ENCODE measurements at regions not wholly inside any gene's neighbourhood (a gene's known extent, or its start where the extent isn't known, plus 50 kb on each side); places are given as distances from the start of the nearest gene placed in this dataset.

DNA sequence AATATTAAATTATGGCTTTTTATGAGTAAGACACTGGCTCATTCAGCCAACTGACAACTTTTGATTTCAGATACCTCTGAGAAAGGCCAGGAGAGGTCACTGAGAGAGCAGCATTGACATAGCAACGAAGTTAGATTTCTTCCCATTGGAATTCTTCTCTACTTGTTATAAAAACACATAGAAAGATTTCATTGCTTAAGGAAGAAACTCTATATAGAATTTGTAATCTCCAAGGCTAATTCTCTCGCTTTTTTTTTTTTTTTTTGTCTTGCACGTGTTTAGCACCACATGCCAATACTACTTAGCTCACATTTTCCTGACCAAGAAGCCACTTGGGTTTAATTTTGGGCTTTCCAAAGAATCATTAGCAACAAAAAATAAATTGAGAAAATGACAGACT is 233.7 kb downstream of the CALCRL start:
- TF ChIP-seq EZH2 (IDR thresholded peaks at IDR 0.05) (no peak), EZH2phosphoT487 (IDR thresholded peaks at IDR 0.05) (no peak)
- TF ChIP-seq, protein P1, sequence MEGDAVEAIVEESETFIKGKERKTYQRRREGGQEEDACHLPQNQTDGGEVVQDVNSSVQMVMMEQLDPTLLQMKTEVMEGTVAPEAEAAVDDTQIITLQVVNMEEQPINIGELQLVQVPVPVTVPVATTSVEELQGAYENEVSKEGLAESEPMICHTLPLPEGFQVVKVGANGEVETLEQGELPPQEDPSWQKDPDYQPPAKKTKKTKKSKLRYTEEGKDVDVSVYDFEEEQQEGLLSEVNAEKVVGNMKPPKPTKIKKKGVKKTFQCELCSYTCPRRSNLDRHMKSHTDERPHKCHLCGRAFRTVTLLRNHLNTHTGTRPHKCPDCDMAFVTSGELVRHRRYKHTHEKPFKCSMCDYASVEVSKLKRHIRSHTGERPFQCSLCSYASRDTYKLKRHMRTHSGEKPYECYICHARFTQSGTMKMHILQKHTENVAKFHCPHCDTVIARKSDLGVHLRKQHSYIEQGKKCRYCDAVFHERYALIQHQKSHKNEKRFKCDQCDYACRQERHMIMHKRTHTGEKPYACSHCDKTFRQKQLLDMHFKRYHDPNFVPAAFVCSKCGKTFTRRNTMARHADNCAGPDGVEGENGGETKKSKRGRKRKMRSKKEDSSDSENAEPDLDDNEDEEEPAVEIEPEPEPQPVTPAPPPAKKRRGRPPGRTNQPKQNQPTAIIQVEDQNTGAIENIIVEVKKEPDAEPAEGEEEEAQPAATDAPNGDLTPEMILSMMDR (IDR thresholded peaks at IDR 0.05): no peak
- Histone ChIP-seq H3K4me2 (no peak overlapping the region), H3K4me1 (no peaks in the 10 kb centered on the region), H3K36me3 (no peaks in the 10 kb centered on the region), H4K20me1 (ENCODE audit: low read depth) (no peaks in the 10 kb centered on the region), H3K27me3 (no peaks in the 10 kb centered on the region), H3K9me3 (ENCODE audit: low read depth) (no peaks in the 10 kb centered on the region), H3K4me3 (no peak overlapping the region), H3F3A (ENCODE audit: low read depth) (no peaks in the 10 kb centered on the region), H2AFZ (replicated peaks) (no peak overlapping the region), H3K9ac (no peak overlapping the region), H3K79me2 (ENCODE audit: low read depth) (no peaks in the 10 kb centered on the region), H3K27ac (no peak overlapping the region)
- H3K9me3 Mint-ChIP-seq: no peaks in the 10 kb centered on the region
- H3K4me1 Mint-ChIP-seq: no peaks in the 10 kb centered on the region
- DNase-seq (ENCODE audit: low spot score): no peak
- H3K4me3 Mint-ChIP-seq: no peak overlapping the region
- H3K27me3 Mint-ChIP-seq (ENCODE audit: insufficient read depth, low read depth): no peaks in the 10 kb centered on the region
- H3K36me3 Mint-ChIP-seq: no peaks in the 10 kb centered on the region
- H3K27ac Mint-ChIP-seq: no peak overlapping the region

DNA sequence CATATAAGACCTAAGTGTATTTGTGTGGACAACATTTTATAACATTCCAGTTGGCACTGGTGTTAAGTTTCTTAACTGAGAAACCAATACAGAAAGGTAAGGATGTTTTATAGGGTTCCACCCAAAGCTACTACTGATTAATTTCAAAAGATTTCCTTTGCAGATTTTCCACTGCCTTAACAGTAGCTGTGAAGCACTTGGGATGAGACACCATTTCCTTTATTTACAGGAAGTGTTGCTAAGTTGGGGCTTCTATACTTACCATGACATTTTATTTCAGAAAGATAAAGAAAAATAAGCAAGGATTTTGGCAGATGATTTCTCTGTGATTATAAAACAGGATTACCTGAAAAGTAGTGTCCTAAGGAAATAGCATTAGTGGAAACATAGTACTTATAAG is 234.3 kb downstream of the CALCRL start:
- Histone ChIP-seq H4K20me1 (ENCODE audit: low read depth) (no peaks in the 10 kb centered on the region), H3K79me2 (ENCODE audit: low read depth) (no peaks in the 10 kb centered on the region), H3K36me3 (no peaks in the 10 kb centered on the region), H3K4me2 (no peak overlapping the region), H3K9me3 (ENCODE audit: low read depth) (no peaks in the 10 kb centered on the region), H2AFZ (replicated peaks) (no peak overlapping the region), H3K4me3 (no peak overlapping the region), H3F3A (ENCODE audit: low read depth) (no peaks in the 10 kb centered on the region), H3K27ac (no peak overlapping the region), H3K27me3 (no peaks in the 10 kb centered on the region), H3K9ac (no peak overlapping the region), H3K4me1 (no peaks in the 10 kb centered on the region)
- no peaks in the 10 kb centered on the region for H3K9me3 Mint-ChIP-seq
- TF ChIP-seq, protein P1 (IDR thresholded peaks at IDR 0.05): no peak
- TF ChIP-seq EZH2phosphoT487 (IDR thresholded peaks at IDR 0.05) (no peak), EZH2 (IDR thresholded peaks at IDR 0.05) (no peak)
- no peak overlapping the region for H3K27ac Mint-ChIP-seq
- H3K36me3 Mint-ChIP-seq: no peaks in the 10 kb centered on the region
- no peak for DNase-seq (ENCODE audit: low spot score)
- no peaks in the 10 kb centered on the region for H3K27me3 Mint-ChIP-seq (ENCODE audit: insufficient read depth, low read depth)
- H3K4me1 Mint-ChIP-seq: no peaks in the 10 kb centered on the region
- no peak overlapping the region for H3K4me3 Mint-ChIP-seq

DNA sequence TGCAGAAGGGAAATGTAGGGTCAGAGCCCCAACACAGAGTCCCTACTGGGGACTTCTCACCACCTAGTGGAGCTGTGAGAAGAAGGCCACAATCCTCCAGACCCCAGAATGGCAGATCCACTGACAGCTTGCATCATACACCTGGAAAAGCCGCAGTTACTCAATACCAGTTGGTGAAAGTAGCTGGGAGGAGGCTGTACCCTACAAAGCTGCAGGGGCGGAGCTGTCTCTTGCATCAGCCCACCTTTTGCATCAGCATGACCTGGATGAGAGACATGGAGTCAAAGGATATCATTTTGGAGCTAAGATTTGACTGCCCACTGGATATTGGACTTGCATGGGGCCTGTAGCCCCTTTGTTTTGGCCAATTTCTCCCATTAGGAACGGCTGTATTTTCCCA is 237.3 kb downstream of the CALCRL start:
- Mint-ChIP-seq H3K4me3 (no peak overlapping the region), H3K27me3 (ENCODE audit: insufficient read depth, low read depth) (no peaks in the 10 kb centered on the region), H3K27ac (no peak overlapping the region), H3K9me3 (no peaks in the 10 kb centered on the region), H3K36me3 (no peaks in the 10 kb centered on the region), H3K4me1 (no peaks in the 10 kb centered on the region)
- H3K36me3 ChIP-seq: no peaks in the 10 kb centered on the region
- no peak overlapping the region for H3K27ac ChIP-seq
- H3K27me3 ChIP-seq: no peaks in the 10 kb centered on the region
- TF ChIP-seq EZH2 (IDR thresholded peaks at IDR 0.05): no peak
- TF ChIP-seq, protein P1 (IDR thresholded peaks at IDR 0.05): no peak
- TF ChIP-seq EZH2phosphoT487 (IDR thresholded peaks at IDR 0.05): no peak
- no peak for DNase-seq (ENCODE audit: low spot score)
- no peak overlapping the region for H3K4me2 ChIP-seq
- H3K4me3 ChIP-seq: no peak overlapping the region
- no peaks in the 10 kb centered on the region for H3K9me3 ChIP-seq (ENCODE audit: low read depth)
- no peaks in the 10 kb centered on the region for H3K4me1 ChIP-seq
- no peaks in the 10 kb centered on the region for H4K20me1 ChIP-seq (ENCODE audit: low read depth)
- no peaks in the 10 kb centered on the region for H3F3A ChIP-seq (ENCODE audit: low read depth)
- H3K9ac ChIP-seq: no peak overlapping the region
- no peaks in the 10 kb centered on the region for H3K79me2 ChIP-seq (ENCODE audit: low read depth)
- no peak overlapping the region for H2AFZ ChIP-seq (replicated peaks)

Data from neural progenitor cell (in vitro differentiated cells).